HCT116 (cell line): ENCODE measurements at regions not wholly inside any gene's neighbourhood (a gene's known extent, or its start where the extent isn't known, plus 50 kb on each side); places are given as distances from the start of the nearest gene placed in this dataset.

Experiments
- ATAC-seq: fragments of 200-7000 bp; cut with Tn5 transposase; 2 replicates; pipeline ENCODE4 v1.9.1; 2020; ENCODE audit warnings: mild to moderate bottlenecking, moderate library complexity
- BruUV-seq: library from RNA; stranded (reverse); fragments of 400-500 nt; replicated peaks from 2 replicates; lab custom pipeline; 2021; lab: Mats Ljungman, UMichigan
- CTCF ChIA-PET: fragments of 300-600 bp; sonication (Branson Sonifier 250); formaldehyde crosslinking; loops from one replicate; lab custom pipeline; 2021; ENCODE audit warnings: antibody characterized with exemption; lab: Charles Lee
- POLR2A ChIA-PET: fragments of 300-600, 350-600 bp; sonication (Branson Sonifier 250); formaldehyde crosslinking; loops from one replicate; lab custom pipeline; 2021; ENCODE audit warnings: antibody characterized with exemption; lab: Charles Lee
- RAD21 ChIA-PET, 2 experiments: fragments of 300-600 bp; sonication (Branson Sonifier 250); formaldehyde crosslinking; loops; one replicate each; lab custom pipeline; 2023; ENCODE audit warnings: low total read pairs in 2 of 2; ENCODE audit not compliant: uncharacterized antibody in 2 of 2, unreplicated experiment in 2 of 2, low non-redundant PET in 1 of 2; lab: Charles Lee
- DNase-seq: peaks from one replicate; pipeline ENCODE4 v3.0.0-alpha.2; 2010; ENCODE audit warnings: low read depth, low spot score
- H2AFZ ChIP-seq: fragments of 200-600 bp; shearing (Covaris generic), sonication (generic); 2 replicates; pipeline ENCODE4 v1.6.1; 2017; ENCODE audit warnings: low read depth, mixed run types, mixed read lengths, antibody characterized with exemption, low read length; ENCODE audit not compliant: poor library complexity, severe bottlenecking
- H3K27ac ChIP-seq: 2 replicates; pipeline ENCODE4 v1.5.1; 2012; ENCODE audit warnings: low read depth, low read length
- H3K27me3 ChIP-seq: fragments of 200-600 bp; sonication (generic); 2 replicates; pipeline ENCODE4 v1.6.1; 2016; ENCODE audit warnings: mixed run types, low read length, mixed read lengths; ENCODE audit not compliant: insufficient read depth
- H3K36me3 ChIP-seq, 2 experiments: fragments of 200-500 bp in 1 of 2; fragments of 200-600 bp in 1 of 2; sonication (Bioruptor generic) in 1 of 2; sonication (generic) in 1 of 2; 2 replicates each; pipeline versions ENCODE4 v1.5.1 to v1.6.1; 2014 to 2016; ENCODE audit warnings: low read length in 2 of 2, inconsistent platforms in 1 of 2, mixed read lengths in 1 of 2, mixed run types in 1 of 2; ENCODE audit not compliant: insufficient read depth in 2 of 2, control insufficient read depth in 1 of 2
- H3K4me1 ChIP-seq, 2 experiments: fragments of 200-600 bp in 1 of 2; sonication (generic) in 1 of 2; 2 replicates each; pipeline versions ENCODE4 v1.5.1 to v1.6.1; 2012 to 2017; ENCODE audit warnings: low read length in 2 of 2, inconsistent platforms in 1 of 2, mild to moderate bottlenecking in 1 of 2, mixed read lengths in 1 of 2, mixed run types in 1 of 2, moderate library complexity in 1 of 2; ENCODE audit not compliant: insufficient read depth in 2 of 2, control insufficient read depth in 1 of 2
- H3K4me2 ChIP-seq: fragments of 200-600 bp; sonication (generic); 2 replicates; pipeline ENCODE4 v1.6.1; 2017; ENCODE audit warnings: mixed run types, low read length, mixed read lengths
- H3K4me3 ChIP-seq, 2 experiments: fragments of 200-600 bp in 1 of 2; sonication (generic) in 1 of 2; replicated peaks in 1 of 2; 2 replicates each; pipeline ENCODE4 v1.5.1; 2011 to 2016; ENCODE audit warnings: low read length in 2 of 2, control low read depth in 1 of 2, low read depth in 1 of 2, mild to moderate bottlenecking in 1 of 2, mixed read lengths in 1 of 2, mixed run types in 1 of 2
- H3K79me2 ChIP-seq: fragments of 200-600 bp; sonication (generic); 2 replicates; pipeline ENCODE4 v1.6.1; 2017; ENCODE audit warnings: mild to moderate bottlenecking, mixed run types, low read length, moderate library complexity, mixed read lengths; ENCODE audit not compliant: insufficient read depth
- H3K9ac ChIP-seq: fragments of 200-600 bp; sonication (generic); 2 replicates; pipeline ENCODE4 v1.6.1; 2016; ENCODE audit warnings: low read length, mixed read lengths
- H3K9me2 ChIP-seq: fragments of 200-600 bp; sonication (generic), shearing (Covaris generic); 2 replicates; pipeline ENCODE4 v1.6.1; 2017; ENCODE audit warnings: mixed run types, mild to moderate bottlenecking, moderate library complexity; ENCODE audit not compliant: insufficient read depth
- H3K9me3 ChIP-seq, 2 experiments: fragments of 200-500 bp in 1 of 2; fragments of 200-600 bp in 1 of 2; sonication (Bioruptor generic) in 1 of 2; sonication (generic) in 1 of 2; 2 replicates each; pipeline ENCODE4 v1.6.1; 2014 to 2017; ENCODE audit warnings: low read length in 2 of 2, mixed read lengths in 2 of 2, inconsistent platforms in 1 of 2, low read depth in 1 of 2, mild to moderate bottlenecking in 1 of 2, mixed run types in 1 of 2, moderate library complexity in 1 of 2; ENCODE audit not compliant: control insufficient read depth in 1 of 2, insufficient read depth in 1 of 2
- H4K20me1 ChIP-seq: fragments of 200-600 bp; sonication (generic), shearing (Covaris generic); 2 replicates; pipeline ENCODE4 v1.6.1; 2017; ENCODE audit warnings: mixed run types, mild to moderate bottlenecking, moderate library complexity; ENCODE audit not compliant: insufficient read depth
- EGR1 ChIP-seq: IDR thresholded peaks from 2 replicates; pipeline ENCODE4 v1.6.1; 2012; ENCODE audit warnings: low read depth
- ELF1 ChIP-seq: IDR thresholded peaks from 2 replicates; pipeline ENCODE4 v1.6.1; 2012; ENCODE audit warnings: low read depth, borderline replicate concordance
- EZH2 ChIP-seq: fragments of 200-600 bp; sonication (generic); IDR thresholded peaks from 2 replicates; pipeline ENCODE4 v1.6.1; 2017; ENCODE audit warnings: antibody characterized with exemption, mixed run types
- JUND ChIP-seq: IDR thresholded peaks from 2 replicates; pipeline ENCODE4 v1.6.1; 2012
- MAX ChIP-seq: IDR thresholded peaks from 2 replicates; pipeline ENCODE4 v1.6.1; 2012
- RAD21 ChIP-seq: IDR thresholded peaks from 2 replicates; pipeline ENCODE4 v1.6.1; 2012; ENCODE audit warnings: low read depth, mild to moderate bottlenecking
- REST ChIP-seq: IDR thresholded peaks from 2 replicates; pipeline ENCODE4 v1.6.1; 2012; ENCODE audit warnings: low read depth
- SIN3A ChIP-seq: IDR thresholded peaks from 2 replicates; pipeline ENCODE4 v1.6.1; 2012; ENCODE audit warnings: low read depth
- SP1 ChIP-seq: IDR thresholded peaks from 2 replicates; pipeline ENCODE4 v1.6.1; 2012; ENCODE audit warnings: low read depth
- SRF ChIP-seq: IDR thresholded peaks from 2 replicates; pipeline ENCODE4 v1.6.1; 2012; ENCODE audit warnings: low read depth
- YY1 ChIP-seq: IDR thresholded peaks from 2 replicates; pipeline ENCODE4 v1.6.1; 2011; ENCODE audit warnings: low read length, low read depth, moderate library complexity, mild to moderate bottlenecking; ENCODE audit not compliant: insufficient replicate concordance; ENCODE audit errors: extremely low read depth
- ZFX ChIP-seq: fragments of 450-650 bp; IDR thresholded peaks from 2 replicates; pipeline ENCODE4 v1.6.1; 2017
- ZNF274 ChIP-seq: fragments of 200-500 bp; sonication (Bioruptor generic); IDR thresholded peaks from 2 replicates; pipeline ENCODE4 v1.6.1; 2014; ENCODE audit warnings: mild to moderate bottlenecking, low read depth, low read length, inconsistent platforms
- intact Hi-C: fragments of 100-400 bp; cut with micrococcal nuclease; formaldehyde crosslinking; loops from 2 replicates; pipeline ENCODE4 v1.10.0; 2022
- TF ChIP-seq, protein P1 (sequence below): IDR thresholded peaks from 2 replicates; pipeline ENCODE4 v1.6.1; 2011; ENCODE audit warnings: mild to moderate bottlenecking, low read length, moderate library complexity; ENCODE audit not compliant: insufficient replicate concordance; ENCODE audit errors: extremely low read depth

- TF ChIP-seq, protein P1, sequence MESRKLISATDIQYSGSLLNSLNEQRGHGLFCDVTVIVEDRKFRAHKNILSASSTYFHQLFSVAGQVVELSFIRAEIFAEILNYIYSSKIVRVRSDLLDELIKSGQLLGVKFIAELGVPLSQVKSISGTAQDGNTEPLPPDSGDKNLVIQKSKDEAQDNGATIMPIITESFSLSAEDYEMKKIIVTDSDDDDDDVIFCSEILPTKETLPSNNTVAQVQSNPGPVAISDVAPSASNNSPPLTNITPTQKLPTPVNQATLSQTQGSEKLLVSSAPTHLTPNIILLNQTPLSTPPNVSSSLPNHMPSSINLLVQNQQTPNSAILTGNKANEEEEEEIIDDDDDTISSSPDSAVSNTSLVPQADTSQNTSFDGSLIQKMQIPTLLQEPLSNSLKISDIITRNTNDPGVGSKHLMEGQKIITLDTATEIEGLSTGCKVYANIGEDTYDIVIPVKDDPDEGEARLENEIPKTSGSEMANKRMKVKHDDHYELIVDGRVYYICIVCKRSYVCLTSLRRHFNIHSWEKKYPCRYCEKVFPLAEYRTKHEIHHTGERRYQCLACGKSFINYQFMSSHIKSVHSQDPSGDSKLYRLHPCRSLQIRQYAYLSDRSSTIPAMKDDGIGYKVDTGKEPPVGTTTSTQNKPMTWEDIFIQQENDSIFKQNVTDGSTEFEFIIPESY: no peak
- TF ChIP-seq, all 23 proteins: peak for 0
Observed at GRCh38 chr21:28138272-28138671, 854.4 kb downstream of the LTN1 start (continued).

DNA sequence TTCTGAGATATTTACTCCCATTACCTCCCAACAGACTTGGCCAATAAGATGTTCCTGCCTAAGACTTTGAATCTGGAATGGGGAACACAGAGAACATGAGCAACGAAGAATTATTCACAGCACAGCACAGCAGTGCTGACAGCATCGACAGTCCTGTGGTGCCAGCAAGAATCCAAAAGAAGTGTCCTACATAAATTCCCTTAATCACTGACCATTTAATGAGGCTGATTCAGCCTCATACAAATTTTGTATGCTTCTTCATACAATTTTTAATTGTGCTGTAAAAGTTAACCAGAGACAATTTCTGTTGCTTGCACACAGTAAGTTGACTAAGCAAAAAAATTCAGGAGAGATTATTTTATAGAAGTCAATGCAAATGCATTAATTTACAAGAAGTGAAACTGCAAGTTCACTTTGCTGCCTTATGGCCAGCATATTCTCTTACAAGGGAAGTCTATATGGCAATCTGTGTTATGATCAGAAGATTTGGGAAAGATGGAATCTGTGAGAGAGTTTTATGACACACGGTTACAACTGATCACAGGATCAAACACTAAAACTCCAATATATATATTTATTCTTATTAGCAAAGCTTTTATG, 855.9 kb downstream of the LTN1 start:
- ChIA-PET POLR2A (no interaction called here), RAD21 (no interaction called here), CTCF (no interaction called here)
- Histone ChIP-seq H3K36me3 (no peaks in the 10 kb centered on the region), H2AFZ (no peak overlapping the region), H3K27me3 (no peaks in the 10 kb centered on the region), H3K9ac (no peak overlapping the region), H3K4me2 (no peak overlapping the region), H3K4me3 (no peak overlapping the region), H4K20me1 (no peaks in the 10 kb centered on the region), H3K27ac (no peak overlapping the region), H3K79me2 (no peaks in the 10 kb centered on the region), H3K9me2 (no peaks in the 10 kb centered on the region), H3K9me3 (peaks cover 5 to 23% of the 10 kb centered on the region in 2 experiments; a peak in 2 of 4 replicates), H3K4me1 (no peaks in the 10 kb centered on the region)
- no TSS peak for BruUV-seq
- intact Hi-C loops: no loop called here
- ATAC-seq (no peak), DNase-seq (no peak)
- TF ChIP-seq JUND (no peak), ELF1 (no peak), MAX (no peak), ZNF274 (no peak), EZH2 (no peak), EGR1 (no peak), SIN3A (no peak), REST (no peak), ZFX (no peak), SRF (no peak), RAD21 (no peak), YY1 (no peak), SP1 (no peak)
